GM12874 (cell line): ENCODE measurements at regions not wholly inside any gene's neighbourhood (a gene's known extent, or its start where the extent isn't known, plus 50 kb on each side); places are given as distances from the start of the nearest gene placed in this dataset.

Experiments used
- CTCF ChIP-seq: IDR thresholded peaks from 2 replicates; pipeline ENCODE4 v1.5.1; 2011; ENCODE audit warnings: low read depth, mild to moderate bottlenecking, control low read depth, low read length, moderate library complexity; ENCODE audit not compliant: insufficient read depth

- no peak for TF ChIP-seq CTCF
Measured at GRCh38 chr6:6764764-6765434, 176.4 kb downstream of the LY86 start.

- TF ChIP-seq CTCF = no peak
Measured at GRCh38 chr6:6766230-6766905, 177.8 kb downstream of the LY86 start.

- TF ChIP-seq CTCF = no peak
Measured at GRCh38 chr6:6769466-6769865, 180.9 kb downstream of the LY86 start.

GRCh38 chr6:6771224-6771945 is 182.9 kb downstream of the LY86 start:
- TF ChIP-seq CTCF = no peak

- no peak for TF ChIP-seq CTCF
Measured at GRCh38 chr6:6771964-6772363, 183.4 kb downstream of the LY86 start.

- no peak for TF ChIP-seq CTCF
Measured at GRCh38 chr6:6772751-6773150, 184.2 kb downstream of the LY86 start.

GRCh38 chr6:6775074-6775473 is 186.6 kb downstream of the LY86 start:
- no peak for TF ChIP-seq CTCF
